Transverse colon (tissue), 4 donors: ENCODE measurements at regions not wholly inside any gene's neighbourhood (a gene's known extent, or its start where the extent isn't known, plus 50 kb on each side); places are given as distances from the start of the nearest gene placed in this dataset.

Source experiments
- DNase-seq: peaks from one replicate; pipeline ENCODE4 v3.0.0-alpha.2; 2019
- H3K27ac ChIP-seq, 4 donors: fragments of 200-600 bp; sonication (generic); 2 replicates each; pipeline ENCODE4 v1.5.1; 2016 to 2018; ENCODE audit warnings: inconsistent platforms in 4 of 4
- H3K27me3 ChIP-seq: fragments of 200-600 bp; sonication (generic); 2 replicates; pipeline ENCODE4 v1.5.1; 2017; ENCODE audit warnings: inconsistent platforms
- H3K36me3 ChIP-seq, 4 donors: fragments of 200-600 bp; sonication (generic); 2 replicates each; pipeline ENCODE4 v1.5.1; 2017 to 2019; ENCODE audit warnings: inconsistent platforms in 4 of 4
- H3K4me1 ChIP-seq, 4 donors: fragments of 200-600 bp; sonication (generic); 2 replicates each; pipeline ENCODE4 v1.5.1; 2017 to 2020; ENCODE audit warnings: inconsistent platforms in 4 of 4
- H3K4me3 ChIP-seq, 4 donors: fragments of 200-600 bp; sonication (generic); 1 replicate in 1 of 4; 2 replicates in 3 of 4; pipeline versions ENCODE4 v1.5.1 to v1.6.1; 2017 to 2019; ENCODE audit warnings: inconsistent platforms in 4 of 4
- H3K9me3 ChIP-seq, 2 donors: fragments of 200-600 bp; sonication (generic); 2 replicates each; pipeline ENCODE4 v1.5.1; 2017 to 2019; ENCODE audit warnings: inconsistent platforms in 2 of 2
- CTCF ChIP-seq, 5 experiments: fragments of 200-600 bp in 3 of 5; fragments of 450-650 bp in 2 of 5; sonication (generic) in 3 of 5; IDR thresholded peaks; 1 replicate in 2 of 5; 2 replicates in 3 of 5; pipeline ENCODE4 v1.5.1; 2016 to 2017; ENCODE audit warnings: antibody characterized with exemption in 5 of 5, inconsistent platforms in 3 of 5, mild to moderate bottlenecking in 2 of 5, moderate library complexity in 1 of 5
- EP300 ChIP-seq: sonication (generic); formaldehyde crosslinking; IDR thresholded peaks from one replicate; pipeline ENCODE4 v1.6.1; 2017; ENCODE audit warnings: antibody characterized with exemption, low read depth
- POLR2A ChIP-seq: fragments of 450-650 bp; IDR thresholded peaks from one replicate; pipeline ENCODE4 v1.6.1; 2016; ENCODE audit warnings: antibody characterized with exemption, mild to moderate bottlenecking, moderate library complexity
- POLR2AphosphoS5 ChIP-seq, 3 donors: sonication (generic); formaldehyde crosslinking; IDR thresholded peaks; one replicate each; pipeline ENCODE4 v1.6.1; 2016; ENCODE audit warnings: antibody characterized with exemption in 3 of 3
- WGBS, 2 donors: methylation state at CpG; one replicate each; pipeline ENCODE4 v1.1.5; 2018; ENCODE audit warnings: low coverage in 1 of 2; 5-methylcytosine and 5-hydroxymethylcytosine counted together
- in situ Hi-C, 4 donors: fragments of 200-750 bp; cut with MboI; loops; one replicate each; pipeline versions ENCODE4 v1.15.0 to v1.15.1; 2017; ENCODE audit warnings: low sequenced_read_pairs in 3 of 4, low pct_ligation_motif_present in 1 of 4, low pct_unique_long_range_greater_than_20kb in 1 of 4
- intact Hi-C: fragments of 100-400 bp; cut with DNase I; formaldehyde crosslinking; loops from one replicate; pipeline ENCODE4 v1.15.1; 2023; ENCODE audit warnings: low total_unique reads

GRCh38 chr3:31129241-31129640 lies 234.8 kb upstream of the GADL1 start:
- Histone ChIP-seq H3K4me1 (no peaks in the 10 kb centered on the region), H3K36me3 (no peaks in the 10 kb centered on the region), H3K4me3 (no peak overlapping the region), H3K27me3 (no peaks in the 10 kb centered on the region), H3K27ac (no peak overlapping the region), H3K9me3 (no peaks in the 10 kb centered on the region)
- WGBS, 2 donors = 84 to 92% methylated on average over 2 of the region's 2 CpGs
- in situ Hi-C loops = loop anchor here in 1 of 4 donors (25.0 kb wide), 1 partner anchor 1092 kb away; no protein-coding TSS in a partner anchor
- TF ChIP-seq EP300 (no peak), CTCF (IDR thresholded peaks at IDR 0.05) (no peak), POLR2AphosphoS5 (IDR thresholded peaks at IDR 0.05) (no peak), POLR2A (no peak)
- intact Hi-C loops = no loop called here
- DNase-seq = no peak

GRCh38 chr3:31132132-31132769 lies 237.8 kb upstream of the GADL1 start:
- WGBS, 2 donors = 64 to 68% methylated on average over 2 of the region's 2 CpGs

GRCh38 chr3:31133541-31133940 lies 239.1 kb upstream of the GADL1 start:
- no peaks in the 10 kb centered on the region for H3K36me3 ChIP-seq
- no peak for TF ChIP-seq EP300
- no peak for TF ChIP-seq CTCF (IDR thresholded peaks at IDR 0.05)
- TF ChIP-seq POLR2AphosphoS5 (IDR thresholded peaks at IDR 0.05) = no peak
- no peak for TF ChIP-seq POLR2A
- 93 to 100% methylated on average over 1 of the region's 1 CpG for WGBS, 2 donors
- H3K4me3 ChIP-seq = no peak overlapping the region
- H3K27me3 ChIP-seq = no peaks in the 10 kb centered on the region
- no peaks in the 10 kb centered on the region for H3K4me1 ChIP-seq
- in situ Hi-C loops = loop anchor here in 1 of 4 donors (25.0 kb wide), 1 partner anchor 1096 kb away; no protein-coding TSS in a partner anchor
- intact Hi-C loops = no loop called here
- H3K9me3 ChIP-seq = no peaks in the 10 kb centered on the region
- no peak for DNase-seq
- no peak overlapping the region for H3K27ac ChIP-seq

More at GRCh38 chr3:31132132-31132769, 237.8 kb upstream of the GADL1 start:
- no peak overlapping the region for H3K4me3 ChIP-seq
- H3K9me3 ChIP-seq = no peaks in the 10 kb centered on the region
- in situ Hi-C loops (loop anchor here in 1 of 4 donors (25.0 kb wide), 1 partner anchor 1095 kb away; no protein-coding TSS in a partner anchor), intact Hi-C loops (no loop called here)
- H3K27me3 ChIP-seq = no peaks in the 10 kb centered on the region
- H3K4me1 ChIP-seq = no peaks in the 10 kb centered on the region
- TF ChIP-seq EP300 = no peak
- peak in 4 of 5 experiments; percentile 14 to 44 (median 21) for TF ChIP-seq CTCF (IDR thresholded peaks at IDR 0.05)
- TF ChIP-seq POLR2AphosphoS5 (IDR thresholded peaks at IDR 0.05) = no peak
- no peak for DNase-seq
- H3K36me3 ChIP-seq = no peaks in the 10 kb centered on the region
- no peak overlapping the region for H3K27ac ChIP-seq

GRCh38 chr3:31135546-31135945 lies 241.1 kb upstream of the GADL1 start:
- Histone ChIP-seq H3K27ac (no peak overlapping the region), H3K27me3 (no peaks in the 10 kb centered on the region), H3K36me3 (no peaks in the 10 kb centered on the region), H3K4me3 (no peak overlapping the region), H3K4me1 (no peaks in the 10 kb centered on the region), H3K9me3 (no peaks in the 10 kb centered on the region)
- WGBS, 2 donors = 66 to 79% methylated on average over 3 of the region's 3 CpGs
- in situ Hi-C loops (loop anchor here in 1 of 4 donors (25.0 kb wide), 1 partner anchor 1098 kb away; no protein-coding TSS in a partner anchor), intact Hi-C loops (no loop called here)
- no peak for DNase-seq
- TF ChIP-seq POLR2AphosphoS5 (IDR thresholded peaks at IDR 0.05) (no peak), EP300 (no peak), CTCF (IDR thresholded peaks at IDR 0.05) (no peak), POLR2A (no peak)
